AG08396 (cell line): ENCODE measurements at regions not wholly inside any gene's neighbourhood (a gene's known extent, or its start where the extent isn't known, plus 50 kb on each side); places are given as distances from the start of the nearest gene placed in this dataset.

ENCODE experiments used
- DNase-seq: peaks from one replicate; pipeline ENCODE4 v3.0.0; 2012; ENCODE audit warnings: low spot score, mixed read lengths

DNA sequence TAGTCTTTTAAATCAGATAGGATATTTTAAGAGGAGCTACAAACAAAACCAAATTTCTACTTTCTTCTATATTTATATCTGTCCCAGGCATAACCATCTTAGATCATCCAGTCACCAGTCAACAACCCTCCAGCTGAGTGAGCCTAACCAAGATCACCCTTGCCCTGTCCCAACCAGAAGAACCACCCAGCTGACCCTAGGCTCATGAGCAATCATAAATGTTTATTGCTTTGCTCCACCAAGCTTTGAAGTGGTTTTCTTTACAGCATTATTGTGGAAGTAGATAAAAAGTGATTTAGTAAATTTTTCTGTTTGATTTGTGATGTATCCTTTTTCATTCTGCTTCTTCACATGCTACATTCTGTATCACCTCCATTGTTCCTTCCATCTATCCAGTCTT is 167.2 kb upstream of the PIEZO2 start:
- no peak for DNase-seq

DNA sequence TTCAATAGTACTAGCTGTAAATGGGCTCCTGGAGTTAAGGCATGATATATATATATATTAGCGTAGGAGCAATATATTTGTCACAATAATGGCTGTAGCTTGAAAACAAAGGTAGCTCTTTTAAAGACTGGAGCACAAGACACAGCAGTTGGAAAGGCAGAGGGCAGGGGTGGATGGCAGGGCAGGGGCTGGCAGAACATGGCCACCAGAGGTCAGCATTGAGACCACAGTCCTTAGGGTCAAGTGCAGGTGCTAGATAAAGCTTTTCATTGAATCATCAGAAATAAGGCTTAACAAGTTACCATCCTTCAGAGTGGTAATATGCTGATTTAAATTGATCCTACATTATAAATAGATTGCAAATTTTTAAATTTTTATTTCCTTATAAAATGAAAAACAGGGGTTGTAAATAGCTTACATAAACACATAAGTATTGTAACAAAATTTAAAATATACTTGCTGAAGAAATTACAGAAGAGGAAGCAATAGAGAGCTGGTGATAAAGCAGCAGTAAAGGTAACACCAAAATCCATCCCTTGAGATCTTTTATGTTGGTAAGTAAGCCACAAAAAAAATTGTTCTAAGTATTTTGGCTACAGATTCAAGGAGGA is 161.2 kb upstream of the PIEZO2 start:
- peak; percentile 39 for DNase-seq

DNA sequence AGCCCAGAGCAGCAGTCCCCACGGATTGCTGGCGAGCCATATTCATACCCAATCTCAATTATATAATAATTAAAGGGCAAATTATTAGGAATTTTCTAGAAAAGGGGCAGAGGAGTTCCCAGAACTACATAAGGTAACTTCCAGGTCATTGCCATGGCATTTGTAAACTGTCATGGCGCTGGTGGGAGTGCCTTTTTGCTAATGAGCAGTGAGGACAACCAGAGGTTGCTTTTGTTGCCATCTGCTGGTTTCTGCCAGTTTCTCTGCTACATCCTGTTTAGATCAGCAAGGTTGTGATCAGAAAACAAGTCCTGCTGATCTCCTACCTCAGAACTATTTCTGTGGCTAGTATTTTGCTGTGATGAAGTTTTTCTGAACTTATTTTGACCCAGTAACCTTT is 159.8 kb upstream of the PIEZO2 start:
- DNase-seq = no peak

DNA sequence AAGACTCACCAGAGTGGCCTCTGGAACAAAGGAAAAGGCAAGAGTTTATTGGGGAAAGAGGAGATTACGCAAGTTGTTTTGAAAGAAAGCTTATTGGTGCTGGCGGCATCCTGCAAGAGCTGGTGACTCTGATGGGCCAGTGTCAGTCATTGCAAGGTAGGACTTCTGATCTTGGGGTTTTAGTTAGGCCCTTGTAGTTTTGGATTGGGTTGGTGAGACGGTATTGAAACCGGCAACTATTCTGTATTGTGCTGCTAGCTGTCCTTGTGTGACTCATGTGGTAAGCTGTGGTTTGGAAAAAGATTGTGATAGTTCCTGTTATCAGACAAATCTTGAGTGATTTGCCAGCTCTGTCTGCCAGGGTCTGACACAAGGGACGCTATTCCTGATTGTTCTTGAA is 159.1 kb upstream of the PIEZO2 start:
- no peak for DNase-seq

DNA sequence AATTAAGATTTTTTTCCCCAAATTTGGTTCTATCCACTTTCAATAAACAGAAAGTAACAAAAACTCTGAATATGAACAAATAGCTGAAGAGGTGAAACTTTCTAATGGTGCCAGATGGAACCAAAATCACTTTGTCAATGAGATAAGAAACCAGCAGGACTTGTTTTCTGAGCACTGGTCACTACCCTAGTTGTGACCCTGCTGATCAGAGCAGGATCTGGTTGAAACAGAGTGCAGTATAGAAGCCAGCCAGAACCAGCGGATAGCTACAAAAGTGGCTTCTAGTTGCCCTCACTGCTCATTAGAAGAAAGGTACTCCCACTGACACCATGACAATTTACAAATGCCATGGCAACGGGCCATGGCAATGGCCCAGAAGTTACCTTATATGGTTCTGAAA is 158.3 kb upstream of the PIEZO2 start:
- no peak for DNase-seq

DNA sequence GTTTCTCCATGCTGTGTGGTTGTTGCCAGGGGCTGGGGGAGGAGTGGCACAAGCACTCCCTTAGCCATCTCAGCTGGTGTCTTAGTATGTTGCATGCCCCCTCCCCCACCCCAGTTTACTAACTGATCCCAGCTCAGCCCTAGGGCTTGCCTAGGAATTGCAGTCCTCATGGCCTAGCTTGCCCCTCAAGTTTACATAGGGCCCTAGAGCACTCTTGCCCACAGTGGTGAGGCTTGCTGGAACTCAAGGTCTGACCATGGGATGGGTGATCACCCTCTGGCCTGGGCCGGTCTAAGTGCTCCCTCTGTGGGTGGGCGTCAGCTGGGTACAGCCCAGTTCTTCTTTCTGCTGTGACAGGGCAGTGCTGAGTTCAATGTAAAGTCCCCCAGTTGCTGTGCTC is 156.1 kb upstream of the PIEZO2 start:
- no peak for DNase-seq

DNA sequence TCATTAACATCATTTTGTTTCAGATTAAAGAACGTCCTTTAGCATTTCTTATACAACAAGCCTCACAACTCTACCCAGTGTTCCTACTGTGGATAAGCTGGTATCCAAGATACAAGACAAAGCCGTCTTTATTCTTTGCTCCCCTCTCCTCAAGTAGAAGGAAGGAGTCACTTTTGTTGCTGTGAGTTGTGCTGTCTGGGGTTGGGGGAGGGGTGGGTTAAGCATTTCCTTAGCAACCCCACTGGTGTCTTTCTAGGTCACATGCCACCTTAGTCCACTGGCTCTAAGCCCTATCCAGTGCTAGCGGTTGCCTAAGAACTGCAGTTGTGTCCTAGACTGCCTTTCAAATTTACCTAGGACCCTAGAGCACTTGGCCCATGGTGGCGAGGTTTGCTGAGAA is 155.6 kb upstream of the PIEZO2 start:
- no peak for DNase-seq

DNA sequence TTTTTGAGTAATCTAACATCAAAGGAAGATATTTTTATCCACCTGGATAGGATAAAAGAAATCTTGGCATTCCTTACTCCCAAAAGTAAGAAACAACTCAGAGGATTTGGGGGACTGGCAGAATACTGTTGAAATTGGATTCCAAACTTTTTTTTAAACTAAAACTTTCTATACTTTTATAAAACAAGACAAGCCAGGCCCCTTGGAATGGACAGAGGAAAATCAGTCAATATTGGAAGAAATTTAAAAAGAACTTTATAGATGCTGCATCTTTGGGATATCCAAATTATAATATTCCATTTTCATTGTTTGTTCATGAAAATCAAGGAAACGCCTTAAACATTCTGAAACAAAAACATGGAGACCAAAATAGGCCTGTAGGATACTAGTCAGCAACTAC is 147.6 kb upstream of the PIEZO2 start:
- no peak for DNase-seq

DNA sequence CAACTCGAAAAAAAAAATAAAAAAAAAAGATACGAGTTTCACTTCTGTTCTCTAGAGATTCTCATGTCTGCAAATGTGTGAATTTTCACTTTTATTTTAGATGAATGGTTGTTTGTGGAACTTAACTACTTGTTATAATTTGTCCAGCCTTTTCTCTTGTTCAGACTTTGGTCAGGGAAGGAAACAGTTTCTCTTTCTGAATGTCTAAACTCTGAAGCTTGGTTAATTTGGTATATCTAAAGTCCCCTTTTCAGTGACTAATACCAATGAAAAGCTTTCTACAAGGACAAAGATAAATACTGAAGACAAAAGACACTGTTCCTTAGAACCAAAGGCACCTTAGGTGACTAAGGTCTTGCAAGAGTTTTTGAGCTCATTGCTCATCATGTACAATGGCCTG is 144.4 kb upstream of the PIEZO2 start:
- DNase-seq = no peak

DNA sequence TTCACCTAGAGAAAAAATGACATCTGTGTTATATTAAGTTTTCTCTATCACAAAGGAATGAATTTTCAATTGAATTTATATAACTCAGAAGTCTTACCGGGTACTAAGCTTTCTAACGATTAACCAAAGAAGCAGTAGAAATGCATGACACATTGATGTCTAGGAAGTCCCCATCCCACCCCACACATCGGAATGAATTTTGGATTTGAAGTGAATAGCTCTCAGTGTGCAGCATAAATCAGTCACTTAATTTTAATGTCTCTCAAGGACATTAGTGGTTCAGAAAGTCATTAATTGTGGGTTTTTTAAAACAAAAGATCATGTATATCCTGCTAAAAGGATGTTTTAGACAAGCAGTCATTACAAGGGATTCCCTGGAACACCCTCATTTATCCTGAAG is 141.4 kb upstream of the PIEZO2 start:
- DNase-seq = no peak

DNA sequence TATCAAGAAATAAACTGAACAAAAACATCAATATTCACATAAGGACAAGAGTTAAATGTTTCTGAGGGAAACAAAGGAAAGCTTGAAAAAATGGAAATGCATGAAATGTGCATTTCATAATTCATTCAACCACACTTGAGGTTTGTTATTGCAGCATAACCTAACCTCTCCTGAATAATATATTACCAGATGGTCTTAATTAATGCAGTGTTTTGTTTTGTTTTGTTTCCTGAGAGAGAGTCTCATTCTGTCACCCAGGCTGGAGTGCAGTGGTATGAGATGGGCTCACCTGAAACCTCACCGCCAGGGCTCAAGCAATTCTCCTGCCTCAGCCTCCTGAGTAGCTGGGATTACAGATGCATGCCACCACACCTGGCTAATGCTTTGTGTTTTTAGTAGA is 139.9 kb upstream of the PIEZO2 start:
- DNase-seq = no peak

DNA sequence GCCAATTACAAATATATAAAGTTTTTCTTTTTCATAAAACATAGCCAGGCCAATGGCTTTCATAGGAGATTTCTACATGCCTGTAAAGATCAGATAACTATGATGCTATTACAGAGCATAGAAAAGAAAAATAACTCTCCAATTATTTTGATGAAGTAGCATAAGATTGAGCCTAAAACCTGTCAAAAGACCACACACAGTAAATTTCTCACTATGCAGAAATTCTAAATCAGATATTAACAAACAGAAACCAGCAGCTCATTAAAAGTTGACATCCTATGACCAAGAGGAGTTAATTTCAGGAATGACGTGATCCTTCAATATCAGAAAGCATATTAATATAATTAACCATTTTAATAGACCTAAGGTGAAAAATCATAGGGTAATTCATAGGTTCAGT is 139.0 kb upstream of the PIEZO2 start:
- no peak for DNase-seq

DNA sequence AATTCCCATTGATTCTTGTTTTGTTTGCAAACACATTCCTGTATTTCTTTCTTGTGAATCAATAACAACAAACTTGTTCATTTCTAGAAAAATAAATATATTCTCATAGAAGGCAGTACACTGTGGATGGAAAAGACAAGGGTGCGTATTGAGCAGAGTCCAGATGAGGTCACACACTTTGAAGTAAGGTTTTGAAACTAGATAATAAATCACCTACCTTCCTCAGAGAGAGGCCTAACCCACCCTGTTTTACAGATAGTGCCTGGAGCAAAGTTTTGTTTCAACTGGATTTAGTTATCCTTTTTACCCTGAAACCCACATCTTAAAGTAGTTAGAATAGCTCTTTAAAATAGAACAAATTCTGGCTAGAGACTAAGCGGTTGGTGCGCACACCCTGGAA is 137.1 kb upstream of the PIEZO2 start:
- DNase-seq = no peak

DNA sequence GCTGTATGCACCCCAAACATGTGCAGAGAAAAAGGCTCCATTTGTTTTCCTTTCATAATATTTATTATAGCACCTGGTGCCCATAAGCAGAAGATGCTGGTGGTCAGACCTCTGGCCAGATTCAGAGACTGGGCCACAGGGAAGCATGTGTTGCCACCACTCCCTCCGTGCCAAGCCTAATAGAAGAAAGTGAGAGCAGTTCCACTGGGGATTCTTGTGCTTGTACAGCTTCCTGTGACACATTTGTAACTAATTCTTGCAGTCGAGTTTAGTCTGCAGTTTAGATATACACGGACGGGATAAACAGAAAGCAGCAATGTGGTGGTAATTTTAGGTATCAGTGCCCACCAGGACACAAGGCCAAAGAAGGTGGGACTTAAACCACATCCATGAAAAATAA is 135.4 kb upstream of the PIEZO2 start:
- DNase-seq = no peak

DNA sequence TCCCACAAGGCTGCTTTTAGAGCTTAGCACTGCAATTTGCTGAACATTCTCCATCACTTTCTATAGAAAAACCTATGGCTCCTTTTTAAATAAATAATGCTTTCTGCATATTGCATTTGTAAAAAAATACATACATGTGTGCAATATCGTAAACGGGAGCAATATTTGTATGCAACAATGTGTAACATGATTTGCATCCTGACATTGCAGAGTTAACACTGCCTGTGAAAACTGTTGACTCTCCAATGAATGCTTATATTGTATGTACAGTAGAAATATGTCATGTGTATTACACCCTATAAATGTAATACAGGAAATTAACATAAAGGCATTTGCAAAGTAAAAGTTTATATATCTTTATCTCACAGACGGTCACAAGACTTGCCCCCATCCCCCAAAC is 135.0 kb upstream of the PIEZO2 start:
- DNase-seq = no peak

DNA sequence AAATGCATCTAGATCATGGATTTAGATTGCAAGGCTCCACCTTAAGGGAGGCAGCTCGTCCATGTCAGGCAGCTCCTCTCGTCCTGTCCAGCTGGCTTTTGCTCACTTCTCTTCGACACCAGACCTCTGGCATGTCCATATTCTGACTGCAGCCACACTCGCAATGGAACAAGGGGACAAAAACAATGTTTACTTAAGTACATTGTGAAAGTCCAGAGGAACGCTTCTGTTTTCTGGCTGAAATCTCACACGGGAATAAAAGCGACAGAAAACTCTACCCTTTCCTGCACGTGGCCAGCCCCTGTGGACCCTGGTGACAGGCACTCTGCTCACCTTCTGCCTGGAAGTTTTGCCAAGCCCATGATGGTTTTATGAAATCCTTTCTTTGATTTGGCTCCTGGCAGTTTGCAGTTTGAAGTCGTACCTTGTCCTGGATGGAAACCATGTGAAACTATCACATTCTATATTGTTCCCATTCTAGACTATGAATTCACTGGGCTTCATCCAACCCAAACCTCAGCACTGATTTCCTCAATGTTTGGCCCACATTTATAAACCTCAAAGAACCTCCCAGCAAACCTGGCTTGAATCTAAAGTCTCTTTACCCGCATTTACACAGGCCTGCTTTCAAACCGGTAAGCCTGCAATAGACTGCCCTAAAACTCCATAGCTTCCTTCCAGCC is 134.3 kb upstream of the PIEZO2 start:
- DNase-seq = no peak

DNA sequence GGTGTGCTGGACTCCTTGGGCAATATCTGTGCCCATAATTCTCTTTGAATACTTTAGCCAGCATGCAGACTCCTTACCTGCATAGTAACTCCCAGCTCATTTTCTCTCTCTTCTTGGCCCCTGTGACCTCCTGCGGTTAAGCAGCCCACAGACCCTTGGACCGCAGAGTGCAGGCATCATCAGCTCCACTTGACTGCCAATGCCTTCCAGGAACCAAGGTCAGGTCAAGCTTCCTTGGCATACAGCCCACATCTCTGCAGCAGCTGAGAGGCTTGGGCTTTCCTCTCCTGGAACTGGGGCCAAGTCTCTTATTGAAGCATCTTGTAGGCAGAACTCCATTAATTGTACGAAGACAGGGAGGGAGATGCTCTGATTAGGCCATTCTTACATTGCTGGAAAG is 130.1 kb upstream of the PIEZO2 start:
- DNase-seq = no peak

DNA sequence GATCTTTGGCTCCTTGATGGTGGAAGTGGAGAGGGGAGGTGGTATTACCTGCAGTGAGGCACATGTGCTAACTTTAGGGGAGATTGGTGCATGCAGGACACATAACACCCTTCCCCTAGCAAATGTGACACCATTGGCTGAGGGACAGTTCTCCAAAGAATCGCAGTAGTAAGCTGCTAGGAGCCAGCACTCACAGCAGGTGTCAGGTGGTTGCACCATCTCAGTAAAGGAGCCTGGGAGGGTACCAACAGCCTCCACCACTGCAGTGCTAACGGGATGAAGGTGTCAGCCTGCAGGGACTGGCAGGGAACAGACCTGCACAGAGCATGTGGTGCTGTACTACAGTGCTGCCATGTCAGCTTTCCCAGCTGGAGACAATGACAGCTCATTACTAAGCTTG is 127.3 kb upstream of the PIEZO2 start:
- DNase-seq = no peak

DNA sequence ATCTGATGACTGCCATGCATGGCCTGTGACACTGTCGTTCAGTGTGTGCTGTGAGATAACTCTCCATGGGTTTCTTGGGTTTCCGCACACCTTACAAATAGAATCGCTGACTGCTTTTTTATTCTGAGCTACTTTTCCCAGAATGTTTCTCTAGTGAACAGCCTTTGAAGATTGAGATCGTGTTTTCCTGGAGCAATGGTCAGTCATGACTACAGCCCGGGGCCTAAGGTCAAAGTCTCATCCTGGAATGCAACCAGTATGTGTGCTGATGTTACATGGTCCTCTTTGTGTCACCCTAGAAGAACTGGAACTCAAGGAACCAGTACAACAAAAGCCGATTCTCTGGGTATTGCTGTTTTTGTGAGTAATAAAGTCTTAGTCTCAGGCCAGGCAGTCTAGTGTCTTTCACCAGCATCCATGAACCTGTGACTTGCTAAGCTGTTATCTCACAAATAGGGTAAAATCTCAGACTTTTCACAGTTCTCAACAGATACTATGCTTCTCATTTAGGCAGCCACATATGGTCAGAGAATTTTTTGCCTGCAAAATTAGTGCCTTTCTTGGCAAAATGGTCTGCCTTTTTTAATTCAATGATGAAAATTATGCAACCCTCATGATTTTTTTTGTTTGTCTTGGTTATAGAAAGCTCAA is 124.9 kb upstream of the PIEZO2 start:
- no peak for DNase-seq

DNA sequence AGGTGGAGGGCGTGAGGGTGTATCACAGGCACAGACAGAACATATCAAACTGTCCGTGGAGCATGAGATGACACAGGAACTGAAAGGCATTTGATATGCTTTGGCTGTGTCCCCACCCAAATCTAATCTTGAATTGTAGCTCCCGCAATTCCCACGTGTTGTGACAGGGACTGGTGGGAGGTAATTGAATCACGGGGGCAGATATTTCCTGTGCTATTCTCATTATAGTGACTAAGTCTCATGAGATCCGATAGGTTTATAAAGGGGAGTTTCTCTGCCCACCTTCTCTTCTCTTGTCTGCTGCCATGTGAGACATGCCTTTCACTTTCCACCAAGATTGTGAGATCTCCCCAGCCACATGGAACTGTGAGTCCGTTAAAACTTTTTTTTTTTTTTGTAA is 123.1 kb upstream of the PIEZO2 start:
- no peak for DNase-seq

DNA sequence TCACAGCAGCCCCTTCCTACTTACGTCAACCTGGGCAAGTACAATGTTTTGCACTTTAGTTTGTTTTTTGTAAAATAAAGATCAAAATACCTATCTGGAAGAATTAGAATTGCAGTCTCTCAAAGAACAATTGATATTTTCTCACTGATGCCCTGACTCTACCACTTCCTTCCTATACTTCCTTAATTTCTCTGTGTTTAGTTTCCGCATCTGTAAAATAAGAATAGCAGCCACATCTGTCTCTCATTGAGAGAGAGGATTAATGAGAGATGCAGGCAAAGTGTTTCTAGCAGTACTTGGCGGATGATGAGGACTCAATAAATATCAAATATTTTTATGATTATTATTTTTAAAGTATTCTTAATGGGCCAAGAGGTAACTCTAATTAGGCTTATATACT is 122.6 kb upstream of the PIEZO2 start:
- DNase-seq = no peak

DNA sequence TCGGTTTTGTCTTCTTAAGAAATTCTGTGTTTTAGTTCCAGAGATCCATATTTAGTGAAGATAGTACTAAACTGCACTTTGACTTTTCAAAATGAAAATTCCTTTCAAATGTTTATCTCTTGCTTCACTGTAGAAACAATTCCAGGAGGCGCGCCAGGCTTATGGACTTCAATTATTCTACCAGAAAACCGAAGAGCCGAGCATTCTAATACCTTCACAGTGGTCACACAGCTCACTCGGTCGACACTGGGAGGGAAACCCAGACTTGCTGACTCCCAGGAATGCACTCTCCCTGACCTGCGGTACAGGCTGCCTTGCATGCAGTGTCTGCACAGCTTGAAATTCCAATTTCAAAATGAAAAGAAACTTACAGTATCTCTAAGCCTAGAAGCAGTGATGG is 119.9 kb upstream of the PIEZO2 start:
- DNase-seq = peak; percentile 42

DNA sequence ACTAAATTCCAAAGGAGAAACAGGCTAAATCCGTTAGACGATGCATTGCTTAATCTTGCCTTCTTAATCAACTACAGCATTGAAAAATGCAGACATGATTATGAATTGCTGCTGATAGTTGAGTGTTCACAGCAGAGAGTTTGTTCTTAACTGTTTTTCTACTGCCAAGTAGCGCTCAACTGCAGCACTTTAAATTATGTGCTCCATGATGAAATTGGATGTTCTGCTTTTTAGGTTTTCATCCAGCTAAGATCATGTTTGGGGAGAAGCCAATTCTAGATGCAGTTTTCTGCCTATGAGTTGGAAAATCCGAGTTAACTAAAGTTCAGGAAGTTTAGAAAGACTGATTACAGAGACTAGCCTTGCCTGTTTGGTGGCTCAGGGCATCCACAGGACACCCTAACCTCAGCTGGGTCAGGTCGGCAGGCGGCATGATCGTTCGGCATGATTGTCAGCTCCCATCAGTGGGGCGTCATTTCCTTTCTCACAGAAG is 119.4 kb upstream of the PIEZO2 start:
- DNase-seq = no peak

DNA sequence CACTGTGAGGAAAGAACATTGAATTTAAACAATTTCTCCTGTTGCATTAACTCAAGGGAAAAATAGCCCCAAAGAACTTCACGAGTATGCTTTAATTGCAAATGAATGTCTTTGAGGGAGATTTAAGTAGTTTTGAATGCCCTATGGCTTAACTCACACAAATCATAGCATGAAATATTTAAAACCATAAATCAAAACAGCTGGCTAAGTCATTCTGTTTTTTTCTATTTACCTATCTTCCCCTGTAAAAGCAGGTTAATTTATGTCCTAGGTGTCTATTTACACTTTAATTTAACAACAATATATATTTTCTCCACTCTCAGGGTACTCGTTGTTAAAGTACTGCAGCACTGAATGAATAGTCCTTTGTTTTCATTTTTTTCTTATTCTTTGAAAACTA is 118.8 kb upstream of the PIEZO2 start:
- no peak for DNase-seq
